GM10248 (cell line): ENCODE measurements at regions not wholly inside any gene's neighbourhood (a gene's known extent, or its start where the extent isn't known, plus 50 kb on each side); places are given as distances from the start of the nearest gene placed in this dataset.

Source experiments
- CTCF ChIA-PET: fragments of 300-600 bp; sonication (Branson Sonifier 250); formaldehyde crosslinking; extraction: SDS; loops from one replicate; lab custom pipeline; 2021; ENCODE audit warnings: antibody characterized with exemption; lab: Yijun Ruan, JAX
- POLR2A ChIA-PET: fragments of 350-650 bp; sonication (Branson Sonifier 250); formaldehyde crosslinking; extraction: SDS; loops from one replicate; lab custom pipeline; 2020; ENCODE audit warnings: antibody characterized with exemption; lab: Yijun Ruan, JAX
- DNase-seq: peaks from one replicate; pipeline ENCODE4 v3.0.0; 2012; ENCODE audit errors: extremely low spot score
- TF ChIP-seq, protein P1 (sequence below): IDR thresholded peaks from 2 replicates; pipeline ENCODE4 v1.5.1; 2012; ENCODE audit warnings: mild to moderate bottlenecking, low read depth; ENCODE audit errors: extremely low read depth, missing control alignments, control extremely low read depth

DNA sequence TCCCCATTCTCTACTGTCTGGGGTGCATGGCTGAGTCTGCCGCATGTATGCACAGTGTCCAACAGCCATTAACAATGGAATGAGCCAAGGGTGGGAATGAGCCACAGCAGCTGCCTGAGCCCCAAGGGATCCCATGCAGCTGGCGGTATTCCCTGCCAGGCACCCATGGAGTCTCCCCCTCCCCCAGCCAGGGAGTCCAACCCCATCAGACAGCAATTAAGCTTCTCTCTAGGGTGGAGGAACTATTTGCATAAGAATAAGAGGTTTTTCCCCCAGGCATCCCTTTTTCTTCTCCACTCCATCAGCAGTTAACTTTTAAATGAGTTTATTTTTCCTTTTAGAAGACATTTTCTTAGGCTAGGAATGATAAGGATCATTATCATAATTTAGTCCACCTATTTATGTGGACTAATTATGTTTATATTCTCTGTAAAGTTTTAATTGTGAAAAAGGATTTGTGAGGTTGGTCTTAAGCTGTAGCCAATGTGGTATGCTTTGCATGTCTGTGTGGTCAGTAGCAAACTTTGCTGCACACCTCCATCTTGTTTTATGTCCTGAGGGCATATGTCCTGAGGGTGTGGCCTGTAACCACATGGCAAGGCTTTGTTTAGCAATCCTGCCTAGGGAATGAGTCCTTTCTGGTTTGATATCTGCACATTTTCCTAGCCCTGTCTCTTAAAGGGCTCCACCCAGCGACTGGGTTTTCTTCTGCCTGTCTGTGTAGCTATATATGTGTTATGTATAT is 158.9 kb upstream of the OLIG3 start:
- TF ChIP-seq, protein P1, sequence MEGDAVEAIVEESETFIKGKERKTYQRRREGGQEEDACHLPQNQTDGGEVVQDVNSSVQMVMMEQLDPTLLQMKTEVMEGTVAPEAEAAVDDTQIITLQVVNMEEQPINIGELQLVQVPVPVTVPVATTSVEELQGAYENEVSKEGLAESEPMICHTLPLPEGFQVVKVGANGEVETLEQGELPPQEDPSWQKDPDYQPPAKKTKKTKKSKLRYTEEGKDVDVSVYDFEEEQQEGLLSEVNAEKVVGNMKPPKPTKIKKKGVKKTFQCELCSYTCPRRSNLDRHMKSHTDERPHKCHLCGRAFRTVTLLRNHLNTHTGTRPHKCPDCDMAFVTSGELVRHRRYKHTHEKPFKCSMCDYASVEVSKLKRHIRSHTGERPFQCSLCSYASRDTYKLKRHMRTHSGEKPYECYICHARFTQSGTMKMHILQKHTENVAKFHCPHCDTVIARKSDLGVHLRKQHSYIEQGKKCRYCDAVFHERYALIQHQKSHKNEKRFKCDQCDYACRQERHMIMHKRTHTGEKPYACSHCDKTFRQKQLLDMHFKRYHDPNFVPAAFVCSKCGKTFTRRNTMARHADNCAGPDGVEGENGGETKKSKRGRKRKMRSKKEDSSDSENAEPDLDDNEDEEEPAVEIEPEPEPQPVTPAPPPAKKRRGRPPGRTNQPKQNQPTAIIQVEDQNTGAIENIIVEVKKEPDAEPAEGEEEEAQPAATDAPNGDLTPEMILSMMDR, result no peak
- CTCF ChIA-PET, result interaction anchor here (2.5 to 3.4 kb wide), 2 partner anchors 9 to 12 kb away, joined by 7 to 15 read pairs; no protein-coding TSS in a partner anchor

DNA sequence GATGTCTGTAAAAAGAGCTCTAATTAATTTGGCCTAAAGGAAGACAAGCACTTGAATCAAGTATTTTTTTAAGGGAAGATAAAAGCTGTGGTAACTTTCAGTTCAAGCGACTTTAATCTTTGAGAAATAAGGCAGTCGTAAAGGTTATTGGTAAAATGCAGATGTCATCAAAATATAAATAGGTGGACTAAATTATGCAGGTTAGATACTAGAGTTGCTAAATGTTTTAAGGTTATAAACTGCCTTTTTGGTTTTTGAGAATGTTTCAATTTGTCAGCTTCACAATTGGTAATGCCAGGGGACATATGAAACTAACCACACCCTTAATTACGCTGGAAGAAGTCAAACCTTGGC is 159.5 kb upstream of the OLIG3 start:
- ChIA-PET POLR2A (no interaction called here), CTCF (interaction anchor here (2.5 to 3.4 kb wide), 2 partner anchors 8 to 12 kb away, joined by 7 to 15 read pairs; no protein-coding TSS in a partner anchor)
- TF ChIP-seq, protein P1, result no peak
- no peak for DNase-seq

More for the DNA sequence above, 158.9 kb upstream of the OLIG3 start:
- POLR2A ChIA-PET, result no interaction called here
- no peak for DNase-seq

DNA sequence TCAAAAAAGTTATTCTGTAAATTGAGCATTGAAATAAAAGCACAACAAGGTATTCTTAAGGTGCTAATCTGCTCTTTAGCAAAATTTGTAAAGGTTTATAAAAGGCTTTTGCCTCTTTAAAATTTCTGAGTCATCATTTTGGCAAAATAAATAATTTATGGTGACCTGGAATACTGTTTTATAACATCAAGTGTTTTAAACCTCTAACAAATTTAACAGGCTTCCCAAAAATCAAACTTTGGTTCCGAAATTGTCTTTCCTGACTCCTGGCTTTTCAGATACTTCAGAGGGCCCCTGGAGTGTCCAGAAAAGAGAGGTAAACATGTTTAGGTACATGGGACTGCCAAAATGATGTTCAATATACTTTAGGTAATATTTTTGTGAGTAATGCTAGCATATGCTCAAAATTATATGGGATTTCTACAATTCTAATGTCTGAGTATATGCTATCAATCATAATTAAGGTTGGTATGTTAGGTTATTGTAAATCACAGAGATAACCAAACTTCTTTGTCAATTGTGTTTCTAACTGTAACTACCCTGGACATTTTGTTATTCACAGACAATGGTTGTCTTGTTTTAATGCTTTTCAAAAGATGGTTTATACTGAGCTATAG is 160.3 kb upstream of the OLIG3 start:
- TF ChIP-seq, protein P1, result no peak
- ChIA-PET CTCF (interaction anchor here (2.5 kb wide), 1 partner anchor 13 kb away, joined by 7 read pairs; no protein-coding TSS in a partner anchor), POLR2A (no interaction called here)
- DNase-seq, result no peak

DNA sequence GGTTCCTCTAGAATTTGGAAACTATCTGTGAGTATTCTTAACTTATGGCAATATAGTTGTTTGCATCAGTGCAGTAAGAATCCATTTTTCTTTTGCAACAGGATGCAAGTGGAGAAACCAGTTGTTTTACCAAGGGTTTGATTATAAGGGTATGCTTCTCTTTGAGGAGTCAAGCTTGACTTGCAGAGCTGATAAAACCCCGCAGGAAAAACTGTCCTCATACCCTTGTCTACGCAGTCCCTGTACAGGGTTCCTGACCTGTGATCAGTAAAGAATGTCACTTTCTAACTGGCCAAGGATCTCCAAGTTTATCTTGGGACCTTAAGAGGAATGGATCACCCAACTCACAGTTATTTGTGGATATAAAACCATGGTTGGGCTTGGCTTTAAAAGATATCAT is 161.1 kb upstream of the OLIG3 start:
- TF ChIP-seq, protein P1, result no peak
- DNase-seq, result no peak
- ChIA-PET POLR2A (no interaction called here), CTCF (interaction anchor here (2.5 kb wide), 1 partner anchor 14 kb away, joined by 7 read pairs; no protein-coding TSS in a partner anchor)

DNA sequence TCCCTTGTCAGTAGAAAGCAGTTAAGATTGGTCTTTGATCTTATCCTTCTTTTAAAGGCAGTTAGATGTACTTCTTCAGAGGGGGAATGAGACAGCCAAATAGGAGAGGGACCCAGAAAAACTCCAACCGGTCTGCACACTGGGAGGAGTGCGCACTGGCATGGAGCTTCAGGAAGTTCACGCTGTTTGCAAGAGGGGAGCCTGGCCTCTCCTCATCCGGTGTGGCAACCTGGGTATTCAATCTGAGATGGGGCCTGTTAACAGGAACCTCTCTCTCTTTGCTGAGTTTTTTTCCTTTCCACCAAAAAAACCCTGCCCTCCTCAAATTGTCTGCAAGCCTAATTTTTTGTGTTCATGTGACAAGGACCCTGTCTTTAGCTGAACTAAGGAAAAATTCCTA is 162.5 kb upstream of the OLIG3 start:
- TF ChIP-seq, protein P1, result no peak

DNA sequence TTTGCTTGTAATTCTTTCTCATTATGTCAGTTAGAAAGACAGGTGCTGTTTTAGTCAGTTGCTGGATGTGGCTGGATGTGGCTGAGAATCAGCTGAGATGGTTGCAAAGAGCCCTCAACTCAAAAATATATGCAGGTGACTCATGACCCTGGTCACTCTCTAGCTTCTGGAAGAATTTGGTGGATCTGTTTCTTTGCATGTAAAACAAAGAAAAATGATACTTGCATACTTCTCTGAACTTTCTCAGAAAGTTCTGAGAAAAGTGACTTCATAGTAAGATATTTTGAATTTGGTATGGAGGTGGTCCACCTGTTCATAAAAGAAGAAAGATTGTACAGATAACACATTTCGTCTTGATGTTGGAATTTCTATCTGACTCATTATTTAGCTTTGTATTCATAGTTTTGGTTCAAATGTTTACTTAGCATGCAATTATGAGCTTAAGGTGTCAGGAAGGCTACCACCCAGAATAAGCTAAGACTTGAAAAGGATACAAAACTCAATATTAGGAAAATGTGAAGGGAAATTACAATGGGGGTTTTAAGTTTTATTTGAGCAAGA is 163.2 kb upstream of the OLIG3 start:
- ChIA-PET CTCF (interaction anchor here (1.4 to 2.8 kb wide), 3 partner anchors 14 to 212 kb away, joined by 3 to 11 read pairs (median 4); no protein-coding TSS in a partner anchor), POLR2A (no interaction called here)
- TF ChIP-seq, protein P1, result no peak
- DNase-seq, result peak; percentile 28

More for the DNA sequence above, 162.5 kb upstream of the OLIG3 start:
- ChIA-PET POLR2A (no interaction called here), CTCF (interaction anchor here (1.4 to 2.8 kb wide), 3 partner anchors 14 to 213 kb away, joined by 3 to 11 read pairs (median 4); no protein-coding TSS in a partner anchor)
- DNase-seq, result no peak
